ENCODE measurements at regions not wholly inside any gene's neighbourhood (a gene's known extent, or its start where the extent isn't known, plus 50 kb on each side); places are given as distances from the start of the nearest gene placed in this dataset.
"Not testable (repeated sequence)": the region's sequence is repeated elsewhere in the genome, so short reads cannot be mapped to it uniquely, and the experiment has no call there.

DNA sequence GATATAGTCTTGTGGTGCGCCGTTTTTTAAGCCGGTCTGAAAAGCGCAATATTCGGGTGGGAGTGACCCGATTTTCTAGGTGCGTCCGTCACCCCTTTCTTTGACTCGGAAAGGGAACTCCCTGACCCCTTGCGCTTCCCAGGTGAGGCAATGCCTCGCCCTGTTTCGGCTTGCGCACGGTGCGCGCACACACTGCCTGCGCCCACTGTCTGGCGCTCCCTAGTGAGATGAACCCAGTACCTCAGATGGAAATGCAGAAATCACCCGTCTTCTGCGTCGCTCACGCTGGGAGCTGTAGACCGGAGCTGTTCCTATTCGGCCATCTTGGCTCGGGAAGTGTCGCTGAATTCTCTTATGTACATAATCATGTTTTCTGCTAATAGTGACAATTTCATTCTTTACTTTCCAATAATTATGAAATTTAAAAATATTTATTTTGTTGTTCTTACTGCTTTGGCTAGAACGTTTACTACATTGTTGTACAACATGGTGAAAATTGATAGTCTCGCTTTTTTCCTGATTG is 61.2 kb upstream of the MINDY3 start:
- not testable (repeated sequence) for DNase-seq

DNA sequence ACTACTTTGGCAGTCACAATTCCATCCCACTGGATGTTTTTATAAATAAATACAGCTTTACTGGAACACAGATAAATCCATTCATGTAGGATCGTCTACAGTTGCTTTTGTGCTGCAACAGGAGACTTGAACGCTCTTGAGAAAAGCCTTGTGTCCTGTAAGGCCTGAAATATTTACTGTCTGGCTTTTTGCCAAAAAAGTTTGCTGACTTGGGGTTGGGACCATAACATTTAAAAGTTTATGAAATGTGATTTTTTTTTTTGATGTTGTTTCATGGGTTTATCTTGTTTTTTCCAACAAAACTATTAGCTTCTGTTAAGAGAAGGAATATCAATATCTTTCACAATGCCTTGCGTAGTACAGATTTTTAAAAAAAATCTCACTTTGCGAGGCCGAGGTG is 71.1 kb upstream of the MINDY3 start:
- DNase-seq, result no peak

DNA sequence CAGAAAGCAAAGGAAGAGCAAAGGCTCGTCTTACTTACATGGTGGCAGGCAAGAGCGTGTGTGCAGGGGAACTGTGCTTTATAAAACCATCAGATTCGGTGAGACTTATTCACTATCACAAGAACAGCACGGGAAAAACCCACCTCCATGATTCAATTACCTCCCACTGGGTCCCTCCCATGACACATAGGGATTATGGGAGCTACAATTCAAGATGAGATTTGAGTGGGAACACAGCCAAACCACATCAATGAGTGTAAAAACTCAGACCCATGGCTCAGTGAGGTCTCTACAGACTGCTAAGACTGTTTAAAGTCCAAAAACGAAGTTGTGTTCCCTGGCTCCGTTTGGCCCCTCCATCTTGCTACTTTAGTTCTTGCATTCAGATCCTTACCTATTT is 79.2 kb upstream of the MINDY3 start:
- DNase-seq, result not testable (repeated sequence)

DNA sequence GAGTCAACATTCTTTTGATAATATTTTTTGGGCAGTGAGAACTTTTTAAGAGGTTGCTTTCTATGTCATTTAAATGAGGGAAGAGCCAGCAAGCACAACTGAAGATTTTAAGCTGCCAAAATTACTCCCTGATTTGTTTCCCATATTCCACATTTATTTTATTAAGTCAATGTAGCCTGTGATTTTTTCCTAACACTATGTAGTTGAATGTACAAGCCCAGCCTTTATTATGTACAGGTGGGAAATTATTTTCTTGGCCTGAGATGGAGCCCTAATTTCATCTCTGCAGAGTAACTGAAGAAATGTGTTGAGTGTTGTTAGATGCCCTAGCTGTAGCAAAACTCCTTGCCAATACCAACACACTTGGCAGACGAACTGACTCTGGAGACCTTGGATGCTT is 83.1 kb upstream of the MINDY3 start:
- DNase-seq, result no peak

DNA sequence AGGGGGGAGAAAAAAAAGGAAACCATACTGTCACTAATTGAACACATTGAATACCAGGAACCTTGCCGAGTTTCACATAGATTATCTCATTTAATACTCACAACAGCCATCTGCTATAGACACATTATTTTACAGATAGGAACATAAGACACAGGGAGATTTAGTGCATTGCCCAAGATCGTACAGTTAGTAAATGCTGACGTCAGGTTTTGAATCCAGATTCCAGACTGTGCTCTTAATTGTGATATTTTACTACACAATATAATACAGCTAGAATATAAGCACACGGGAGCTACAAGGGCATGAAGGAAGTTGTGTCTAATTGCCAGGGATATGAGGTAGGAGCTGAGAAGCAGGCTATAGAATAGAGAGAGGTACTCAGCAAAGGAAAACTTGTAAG is 93.9 kb upstream of the MINDY3 start:
- no peak for DNase-seq

DNA sequence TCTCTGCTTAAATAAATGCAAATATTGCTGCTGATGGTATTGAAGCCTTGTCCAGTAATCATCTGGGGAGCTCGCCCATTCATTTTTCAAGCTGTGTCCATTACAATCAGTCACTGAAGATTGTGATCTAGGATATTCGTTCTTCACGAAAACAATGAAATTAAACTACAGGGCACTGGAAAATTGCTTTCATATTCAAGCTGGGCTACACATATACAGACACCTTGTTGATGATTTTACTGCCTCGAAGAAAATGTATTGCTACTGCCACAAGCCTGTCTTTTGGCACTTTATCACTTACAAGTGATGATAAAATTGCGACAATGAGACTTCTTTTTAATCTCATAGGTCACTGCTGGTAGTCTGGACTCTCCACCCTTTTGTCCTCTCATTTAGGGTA is 100.0 kb upstream of the MINDY3 start:
- DNase-seq, result no peak

DNA sequence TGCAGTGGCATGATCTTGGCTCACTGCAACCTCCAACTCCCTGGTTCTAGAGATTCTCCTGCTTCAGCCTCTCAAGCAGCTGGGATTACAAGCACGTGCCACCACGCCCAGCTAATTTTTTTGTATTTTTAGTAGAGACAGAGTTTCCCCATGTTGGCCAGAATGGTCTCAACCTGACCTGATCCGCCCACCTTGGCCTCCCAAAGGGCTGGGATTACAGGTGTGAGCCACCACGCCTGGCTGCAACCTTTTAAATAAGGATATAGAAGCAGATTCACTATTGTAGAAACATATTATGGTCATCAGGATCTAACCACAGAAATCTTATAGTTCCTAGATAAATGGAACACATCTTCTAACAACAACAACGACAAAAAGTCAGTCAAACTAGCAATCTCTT is 112.4 kb upstream of the MINDY3 start:
- not testable (repeated sequence) for DNase-seq

DNA sequence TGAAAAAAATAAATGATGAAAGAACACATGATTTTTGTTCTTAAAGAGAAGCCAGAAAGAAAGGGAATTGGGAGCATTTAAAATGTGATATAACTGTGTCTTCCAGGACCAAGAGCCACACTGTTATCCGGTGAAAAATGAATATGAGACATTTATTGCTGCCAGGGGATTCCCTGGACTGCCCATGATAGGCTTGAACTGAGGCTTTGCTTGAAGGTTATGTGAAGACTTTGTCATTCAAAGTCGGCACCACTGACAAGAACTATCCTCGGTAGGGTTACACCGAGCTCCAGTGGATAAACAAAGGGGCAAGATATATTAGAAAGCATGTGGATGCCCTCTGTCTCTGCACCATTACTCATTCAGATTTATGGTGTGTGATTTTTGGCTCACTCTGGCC is 125.4 kb upstream of the MINDY3 start:
- DNase-seq, result no peak

DNA sequence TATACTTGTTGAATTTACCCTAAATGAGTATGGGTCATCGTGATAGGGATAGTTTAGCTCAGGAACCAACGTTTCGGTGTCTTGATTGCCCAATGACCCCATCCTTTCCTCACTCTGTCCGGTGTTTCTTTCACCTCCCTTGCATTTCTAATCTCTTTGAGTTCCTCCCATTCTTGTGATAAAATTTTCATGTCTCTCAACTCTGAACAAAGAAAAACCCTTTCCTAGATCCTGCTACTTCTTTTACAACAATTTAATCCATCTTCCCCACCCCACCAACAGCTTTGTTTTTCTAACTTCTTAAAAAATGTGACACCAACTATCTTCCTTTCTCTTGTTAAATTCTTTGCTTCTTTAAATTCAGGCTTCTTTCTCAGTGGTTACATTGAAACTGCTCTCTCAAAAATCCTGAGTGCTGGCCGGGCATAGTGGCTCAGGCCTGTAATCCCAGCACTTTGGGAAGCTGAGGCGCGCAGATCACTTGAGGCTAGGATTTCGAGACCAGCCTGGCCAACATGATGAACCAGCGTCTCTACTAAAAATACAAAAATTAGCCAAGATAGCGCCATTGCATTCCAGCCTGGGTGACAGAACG is 130.3 kb upstream of the MINDY3 start:
- DNase-seq, result no peak

DNA sequence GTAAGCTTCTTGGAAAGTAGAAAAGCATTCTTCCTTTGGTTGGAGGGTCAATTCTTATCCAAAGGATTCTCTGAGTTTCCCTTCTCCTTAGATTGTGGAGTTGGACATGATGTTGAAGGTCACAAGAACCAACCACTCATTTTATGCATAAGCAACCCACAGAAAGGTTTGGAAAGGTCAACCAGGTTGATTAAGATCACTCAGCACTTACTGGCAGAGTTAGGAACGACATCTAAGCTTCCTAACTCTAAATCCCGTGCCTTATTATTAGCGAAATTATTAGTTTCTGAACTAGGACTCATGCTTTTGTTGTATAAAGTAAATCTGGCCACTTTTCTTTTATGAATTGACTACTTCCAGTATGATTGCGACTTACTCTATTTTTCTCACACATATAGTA is 137.0 kb upstream of the MINDY3 start:
- no peak for DNase-seq

DNA sequence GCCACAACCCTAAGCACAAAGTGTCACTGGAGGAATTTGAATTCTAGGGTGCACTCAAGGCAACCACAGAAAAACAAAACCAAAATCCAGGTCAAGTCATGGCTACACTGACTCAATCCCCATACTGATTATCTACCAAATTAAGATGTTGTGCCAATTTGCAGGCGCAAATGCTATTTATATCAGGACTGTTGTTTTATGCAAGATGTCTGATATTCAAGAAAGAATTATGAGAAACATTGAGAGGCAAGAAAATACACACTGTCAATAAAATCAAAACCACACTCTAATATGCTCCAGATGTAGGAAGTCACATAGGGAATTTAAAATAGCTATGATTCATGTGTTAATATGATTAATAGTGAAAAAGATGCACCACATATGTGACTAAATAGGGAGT is 141.3 kb upstream of the MINDY3 start:
- no peak for DNase-seq

DNA sequence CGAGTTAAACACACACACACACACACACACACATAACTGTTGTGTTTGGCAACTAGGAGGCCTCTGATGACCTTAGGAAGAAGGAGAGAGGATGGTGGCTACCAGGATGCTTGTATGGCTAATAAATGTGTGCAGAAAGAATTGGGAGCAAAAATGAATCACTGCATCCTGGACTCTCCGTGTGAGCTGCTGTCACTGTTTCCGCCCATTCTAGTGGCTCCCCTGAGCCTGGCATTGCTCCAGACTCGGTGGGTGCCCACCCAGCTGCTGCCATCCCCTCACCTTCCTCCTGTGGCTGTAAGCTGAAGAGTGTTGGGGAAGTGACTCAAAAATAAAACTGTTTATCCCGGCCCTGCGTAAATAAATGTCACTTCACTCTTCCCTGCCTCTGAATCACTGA is 149.5 kb upstream of the MINDY3 start:
- DNase-seq, result no peak

DNA sequence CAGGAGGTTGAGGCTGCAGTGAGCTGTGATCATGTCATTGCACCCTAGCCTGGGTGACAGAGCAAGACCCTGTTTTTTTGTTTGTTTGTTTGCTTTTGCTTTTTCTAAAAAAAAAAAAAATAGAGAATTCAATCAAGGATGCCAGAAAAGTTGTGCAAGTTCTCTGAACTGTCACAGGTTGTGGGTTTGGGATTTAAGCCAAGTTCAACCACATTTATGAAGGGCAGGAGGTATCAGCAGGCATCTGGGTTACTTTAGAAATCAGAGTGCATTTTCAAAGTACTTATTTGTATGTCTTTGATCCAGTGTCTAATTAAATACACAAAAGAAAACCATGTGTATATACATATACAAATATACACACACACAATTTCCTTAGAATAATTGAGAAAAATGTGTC is 151.2 kb upstream of the MINDY3 start:
- no peak for DNase-seq

DNA sequence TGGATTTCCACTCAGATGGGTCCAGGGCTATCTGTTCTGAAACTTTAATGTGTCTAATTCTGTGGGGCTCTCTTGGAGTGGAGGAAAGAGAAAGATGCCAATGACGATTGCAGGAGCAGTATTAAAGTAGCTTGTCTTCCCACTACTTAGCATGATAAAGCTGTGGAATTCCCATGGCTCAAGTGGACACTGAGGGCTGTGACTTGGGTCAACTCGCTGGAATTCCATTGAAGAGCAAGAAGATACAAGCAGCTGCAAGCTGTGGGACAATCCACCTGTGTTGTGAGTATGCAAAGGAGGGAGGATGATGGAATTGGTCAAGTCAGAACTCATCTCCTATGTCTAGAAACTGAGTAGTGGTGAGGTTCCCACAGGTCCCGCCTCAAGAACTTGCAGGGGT is 154.2 kb upstream of the MINDY3 start:
- DNase-seq, result no peak

DNA sequence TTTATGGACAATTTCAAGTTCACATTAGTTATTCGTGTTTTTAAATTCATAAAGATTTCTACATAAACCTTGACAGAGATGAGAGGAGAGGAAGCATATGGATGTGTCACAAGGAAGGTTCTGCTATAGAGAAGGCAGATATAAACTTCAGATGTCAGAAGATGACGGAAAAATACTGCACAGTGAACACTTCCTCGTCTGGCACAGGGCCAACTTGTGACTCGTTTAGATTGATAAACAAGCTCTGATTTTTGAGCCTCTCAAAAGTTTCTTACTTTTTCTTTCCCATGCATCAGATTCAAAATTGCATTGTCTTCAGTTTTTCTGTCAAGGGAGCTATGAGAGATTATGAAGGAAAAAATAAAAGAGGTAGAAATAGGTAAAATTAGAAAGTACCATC is 156.4 kb upstream of the MINDY3 start:
- DNase-seq, result no peak

DNA sequence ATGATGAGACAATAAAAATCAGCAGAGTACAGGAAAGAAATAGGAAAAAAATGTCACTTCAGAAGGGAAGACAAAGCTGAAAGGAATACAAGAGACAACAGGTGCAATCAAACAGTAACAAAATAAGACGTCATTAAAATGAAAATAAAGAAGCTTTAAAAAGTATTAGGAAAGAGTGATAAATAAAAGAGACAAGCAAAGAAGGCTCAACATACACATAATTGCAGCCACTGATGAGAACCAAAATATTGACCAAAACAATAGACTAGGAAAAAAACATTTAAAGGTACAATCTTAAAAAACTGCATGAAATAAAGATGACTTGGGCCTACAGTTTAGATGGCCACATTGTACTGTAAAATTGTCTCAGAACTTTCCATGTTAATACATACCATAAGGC is 160.5 kb upstream of the MINDY3 start:
- DNase-seq, result no peak

DNA sequence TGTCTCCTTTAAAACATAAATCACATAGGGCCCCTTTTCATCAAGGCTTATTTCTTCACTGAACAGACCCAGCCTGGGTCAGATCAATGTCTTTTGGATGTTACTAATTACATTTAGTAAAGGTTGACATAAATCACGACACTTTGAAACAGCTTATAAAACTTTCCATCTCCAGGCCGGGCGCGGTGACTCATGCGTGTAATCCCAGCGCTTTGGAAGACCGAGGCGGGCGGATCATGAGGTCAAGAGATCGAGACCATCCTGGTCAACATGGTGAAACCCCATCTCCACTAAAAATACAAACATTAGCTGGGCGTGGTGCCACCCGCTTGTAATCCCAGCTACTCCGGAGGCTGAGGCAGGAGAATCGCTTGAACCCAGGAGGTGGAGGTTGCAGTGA is 166.5 kb upstream of the MINDY3 start:
- not testable (repeated sequence) for DNase-seq

DNA sequence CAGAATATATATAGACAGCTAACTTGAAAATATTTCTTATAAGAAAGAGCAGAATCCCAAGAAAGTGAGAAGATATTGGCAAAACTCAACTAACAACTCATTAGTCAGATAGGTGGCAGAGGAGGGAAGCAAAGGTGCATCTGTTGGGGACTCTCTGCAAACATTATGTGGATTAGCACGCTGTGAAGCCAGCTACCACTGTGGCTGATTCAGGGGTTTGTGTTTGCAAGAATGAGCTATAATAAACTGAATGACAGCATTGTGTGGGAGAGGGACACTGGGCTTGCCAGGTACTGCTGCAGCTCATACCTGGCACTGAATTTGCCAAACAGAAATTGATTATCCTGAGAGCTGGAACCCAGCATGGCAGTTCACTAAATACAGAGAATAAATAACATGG is 170.3 kb upstream of the MINDY3 start:
- no peak for DNase-seq

DNA sequence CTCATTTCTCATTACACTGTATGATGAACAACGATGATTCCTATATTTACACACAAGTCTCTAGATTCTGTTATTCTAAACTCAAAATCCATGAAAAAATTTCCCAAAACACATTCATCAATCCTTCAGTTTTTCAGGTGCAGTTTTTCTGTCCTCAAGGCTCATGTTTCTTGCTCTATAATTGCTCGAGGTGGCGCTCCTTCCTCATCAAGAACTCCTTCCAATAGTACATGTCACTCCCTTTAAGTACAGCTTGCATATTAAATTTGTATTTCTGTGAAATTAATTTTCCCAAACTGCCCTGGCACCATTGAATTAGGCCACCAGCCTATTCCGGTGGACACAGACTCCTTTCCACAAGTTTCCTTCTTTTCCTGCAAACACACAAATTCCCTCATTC is 188.7 kb upstream of the MINDY3 start:
- no peak for DNase-seq

DNA sequence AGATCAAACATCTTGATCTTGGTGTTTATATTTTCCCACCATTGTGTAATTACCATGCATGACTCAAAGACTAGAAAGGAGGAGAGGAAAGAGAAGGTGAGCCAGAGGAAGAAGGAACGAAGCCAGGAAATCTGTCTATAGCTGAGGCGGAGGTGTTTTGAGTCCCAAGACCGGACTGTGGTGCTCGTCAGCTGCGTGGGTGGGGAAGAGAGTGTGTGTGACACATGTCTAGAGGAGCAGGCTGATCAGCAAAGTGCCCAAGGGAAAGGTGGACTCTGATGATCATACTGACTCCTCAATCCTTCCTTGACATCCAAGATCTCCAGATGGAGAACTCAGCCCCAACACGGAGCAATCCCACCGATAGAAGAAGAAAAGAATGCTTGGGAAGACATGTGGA is 189.5 kb upstream of the MINDY3 start:
- no peak for DNase-seq

DNA sequence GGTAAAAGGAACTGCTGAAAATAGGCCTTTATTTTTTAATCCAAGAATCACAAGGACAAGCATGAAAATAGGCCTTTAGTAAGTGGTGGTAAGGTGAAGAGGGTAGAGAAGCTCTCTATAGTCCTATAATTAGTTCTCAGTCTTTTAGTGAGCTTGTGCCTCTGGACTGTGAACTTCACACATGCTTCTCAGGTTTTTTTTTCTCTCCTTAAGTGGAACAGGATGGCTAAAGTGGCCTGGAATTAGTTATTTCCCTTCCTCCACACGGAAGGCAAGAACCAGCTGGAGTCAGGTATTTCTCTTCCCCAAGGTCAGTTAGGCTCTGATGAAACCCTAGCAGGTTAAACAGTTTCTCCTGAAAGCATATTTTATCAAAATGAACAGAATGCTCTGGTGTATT is 203.0 kb upstream of the MINDY3 start:
- DNase-seq, result no peak

DNA sequence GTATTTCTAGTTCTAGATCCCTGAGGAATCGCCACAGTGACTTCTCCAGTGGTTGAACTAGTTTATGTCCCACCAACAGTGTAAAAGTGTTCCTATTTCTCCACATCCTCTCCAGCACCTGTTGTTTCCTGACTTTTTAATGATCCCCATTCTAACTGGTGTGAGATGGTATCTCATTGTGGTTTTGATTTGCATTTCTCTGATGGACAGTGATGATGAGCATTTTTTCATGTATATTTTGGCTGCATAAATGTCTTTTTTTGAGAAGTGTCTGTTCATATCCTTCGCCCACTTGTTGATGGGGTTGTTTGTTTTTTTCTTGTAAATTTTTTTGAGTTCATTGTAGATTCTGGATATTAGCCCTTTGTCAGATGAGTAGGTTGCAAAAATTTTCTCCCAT is 223.2 kb upstream of the MINDY3 start:
- not testable (repeated sequence) for DNase-seq

DNA sequence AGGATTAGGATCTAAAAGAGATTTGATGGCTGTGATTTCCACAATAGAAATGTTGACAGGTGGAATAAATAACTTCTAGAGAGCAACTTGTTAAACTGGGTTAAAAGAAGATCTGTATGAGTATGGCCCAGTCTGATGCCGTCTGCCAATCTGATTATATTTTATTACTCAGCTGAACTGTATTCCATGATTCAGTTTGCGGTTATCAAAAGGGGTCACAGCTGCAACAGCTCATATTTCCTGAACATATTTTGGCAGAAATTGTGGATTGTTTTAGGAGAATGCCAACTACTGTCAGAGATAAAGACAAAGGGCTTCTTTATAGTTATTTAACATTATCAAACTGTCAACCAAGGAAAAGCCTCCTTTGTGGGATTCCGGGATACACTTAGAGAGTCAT is 244.8 kb upstream of the MINDY3 start:
- DNase-seq, result no peak

DNA sequence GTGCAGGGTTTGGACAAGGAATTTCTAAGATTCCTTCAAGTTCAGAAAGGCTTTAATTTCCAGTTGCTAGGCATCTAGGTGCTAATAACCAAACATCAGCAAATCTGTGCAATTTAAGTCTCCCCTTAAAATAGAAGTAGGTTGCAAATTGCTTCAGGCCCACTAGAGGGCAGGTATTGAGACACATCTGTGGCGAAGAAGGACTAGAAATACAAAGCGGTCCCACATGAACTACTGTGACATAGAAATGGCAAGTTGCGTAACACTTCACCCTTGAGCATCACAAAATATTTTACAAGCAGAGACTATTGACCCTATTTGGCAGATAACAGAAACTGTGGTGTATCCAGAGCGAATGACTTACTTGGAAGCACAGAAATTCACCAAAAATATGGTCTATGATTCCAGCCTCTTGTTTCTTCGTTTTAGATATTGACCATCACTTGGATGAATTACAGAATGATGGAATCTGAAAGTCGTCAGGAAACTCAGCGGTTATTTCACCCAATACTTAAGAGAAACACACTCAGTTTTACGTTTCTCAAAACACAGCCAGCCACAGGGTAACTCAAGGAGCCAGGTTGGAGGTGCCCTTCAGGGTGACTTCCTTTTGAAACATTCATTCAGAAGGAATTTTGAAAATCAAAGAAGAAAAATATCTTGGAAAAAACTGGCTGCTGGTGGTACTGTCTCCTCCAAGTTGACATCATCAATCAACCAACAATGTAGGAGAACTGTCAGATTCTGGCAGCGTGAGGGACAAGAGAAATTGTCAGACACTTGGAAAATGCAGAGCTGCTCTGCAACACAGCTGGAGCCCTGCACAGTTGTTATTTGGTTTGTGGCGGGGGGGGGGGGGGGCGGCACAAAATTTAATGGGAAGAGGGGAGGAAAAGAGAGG is 256.3 kb upstream of the MINDY3 start:
- peak; percentile 1 for DNase-seq

DNA sequence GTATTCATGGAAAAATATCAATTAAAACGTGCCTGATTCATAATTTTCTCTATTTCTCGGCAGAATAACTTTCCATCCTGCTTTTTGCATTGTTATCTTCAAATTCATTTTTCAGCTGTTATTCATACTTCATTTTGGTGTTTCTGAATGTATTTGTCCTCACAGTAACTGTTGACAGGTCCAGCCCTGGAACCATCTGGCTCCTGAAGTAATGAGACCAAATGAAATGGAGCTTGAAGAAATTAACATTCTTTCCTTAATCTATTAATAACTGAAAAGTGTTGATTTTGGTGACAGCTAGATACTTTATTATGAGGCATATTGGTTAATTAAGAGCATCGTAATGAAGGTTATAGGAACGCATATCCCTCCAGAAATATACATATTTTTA is 257.0 kb upstream of the MINDY3 start:
- no peak for DNase-seq
